Activated CD8-positive, alpha-beta memory T cell treated with anti-CD3 and anti-CD28 coated beads for 48 hours (primary cell): ENCODE measurements at regions not wholly inside any gene's neighbourhood (a gene's known extent, or its start where the extent isn't known, plus 50 kb on each side); places are given as distances from the start of the nearest gene placed in this dataset.

ENCODE experiments used
- DNase-seq, 3 experiments: peaks; one replicate each; pipeline ENCODE4 v3.0.0-alpha.2; 2020; ENCODE audit warnings: low read depth in 2 of 3, low spot score in 2 of 3

DNA sequence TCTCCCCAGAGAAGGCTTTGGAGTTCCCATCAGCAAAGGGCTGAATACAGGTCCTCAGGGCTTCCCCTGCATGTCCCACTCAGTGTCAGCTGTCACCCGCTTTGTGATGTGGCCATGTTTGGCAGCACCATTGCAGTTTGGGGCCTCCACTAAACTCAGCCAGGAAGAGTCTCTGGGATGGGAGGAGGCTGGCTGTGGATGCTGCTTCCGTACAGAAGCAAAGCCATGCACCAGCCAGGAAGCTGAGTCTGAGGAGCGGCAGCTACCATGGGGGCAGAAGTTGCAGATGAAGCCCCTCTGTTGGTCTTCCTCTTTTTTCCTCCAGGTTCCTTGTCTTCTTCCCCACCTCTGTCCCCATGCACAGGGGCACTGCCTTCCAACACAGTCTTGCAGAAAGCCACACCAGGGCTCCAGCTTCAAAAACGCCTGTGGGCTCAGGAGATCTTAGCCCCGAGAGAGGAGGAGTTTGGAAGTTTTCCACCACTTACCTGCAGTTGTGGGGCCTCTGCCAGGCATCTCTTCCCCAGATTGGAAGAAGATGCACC is 416.8 kb downstream of the NPHP4 start:
- DNase-seq, result no peak

GRCh38 chr1:5574641-5575040 is 417.6 kb downstream of the NPHP4 start:
- no peak for DNase-seq

GRCh38 chr1:5572794-5573193 is 419.4 kb downstream of the NPHP4 start:
- DNase-seq, result no peak

DNA sequence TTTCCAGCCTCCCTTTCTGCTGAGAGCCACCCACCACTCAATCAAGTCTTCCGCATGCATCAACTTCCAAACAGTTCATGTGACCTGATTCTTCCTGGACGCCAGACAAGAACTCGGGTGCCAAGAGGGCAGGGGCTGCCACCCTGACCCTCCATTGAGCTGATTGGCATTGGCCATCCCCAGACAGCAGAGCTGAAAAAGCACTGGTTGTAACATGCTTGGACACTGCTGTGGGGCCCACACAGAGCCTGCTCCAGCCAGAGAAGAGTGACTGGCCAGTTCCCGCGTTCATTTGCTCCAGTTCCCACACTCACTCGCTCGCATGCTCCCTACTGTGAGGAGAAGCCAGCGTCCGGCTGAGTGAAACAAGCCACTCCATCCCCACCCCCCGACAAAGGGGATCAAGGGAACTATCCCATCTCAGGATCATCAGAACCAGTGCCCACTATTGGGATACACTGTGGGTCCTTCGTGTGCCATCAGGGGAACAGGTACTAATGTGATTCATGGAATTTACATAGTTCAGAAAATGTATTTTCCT is 420.3 kb downstream of the NPHP4 start:
- DNase-seq, result no peak

- no peak for DNase-seq
Observed at GRCh38 chr1:5571438-5571837, 420.8 kb downstream of the NPHP4 start.

DNA sequence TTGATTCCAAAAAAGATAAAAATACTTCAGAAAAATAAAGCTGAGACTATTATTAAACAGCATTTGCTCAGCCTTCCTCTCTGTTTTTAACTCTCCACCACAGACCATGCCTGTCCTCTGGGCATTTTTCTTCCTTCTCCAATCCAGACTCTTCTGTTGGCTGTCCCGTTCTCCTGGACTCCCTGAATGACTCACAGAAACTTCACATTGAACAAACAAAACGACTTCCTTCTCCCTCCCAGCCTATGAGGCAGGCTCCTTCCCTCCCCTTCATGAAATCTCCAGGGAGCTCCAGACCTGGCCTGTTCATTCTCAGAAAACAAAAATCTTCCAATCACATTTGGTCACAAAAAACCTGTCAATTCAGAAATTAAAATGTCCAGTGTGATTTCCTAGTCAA is 421.3 kb downstream of the NPHP4 start:
- no peak for DNase-seq

DNA sequence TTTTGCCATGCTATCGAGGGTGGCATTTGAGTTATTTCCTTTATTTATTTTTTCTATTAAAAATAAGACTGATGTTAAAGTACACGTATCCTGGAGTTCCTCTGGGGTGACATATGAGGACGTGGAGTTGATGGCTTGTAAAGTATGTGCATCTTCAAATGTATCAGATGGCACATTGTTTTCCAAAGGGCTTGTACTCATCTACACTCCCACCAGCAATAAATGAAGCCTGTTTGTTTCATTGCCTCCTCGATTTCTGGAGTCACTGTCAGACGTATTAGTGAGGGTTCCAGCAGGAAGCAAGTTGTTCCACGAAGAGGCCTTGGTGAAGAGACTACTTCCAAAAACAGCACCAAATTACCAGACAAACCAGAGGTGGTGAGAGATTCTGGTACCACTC is 423.9 kb downstream of the NPHP4 start:
- no peak for DNase-seq

- no peak for DNase-seq
Observed at GRCh38 chr1:5567839-5568238, 424.4 kb downstream of the NPHP4 start.

DNA sequence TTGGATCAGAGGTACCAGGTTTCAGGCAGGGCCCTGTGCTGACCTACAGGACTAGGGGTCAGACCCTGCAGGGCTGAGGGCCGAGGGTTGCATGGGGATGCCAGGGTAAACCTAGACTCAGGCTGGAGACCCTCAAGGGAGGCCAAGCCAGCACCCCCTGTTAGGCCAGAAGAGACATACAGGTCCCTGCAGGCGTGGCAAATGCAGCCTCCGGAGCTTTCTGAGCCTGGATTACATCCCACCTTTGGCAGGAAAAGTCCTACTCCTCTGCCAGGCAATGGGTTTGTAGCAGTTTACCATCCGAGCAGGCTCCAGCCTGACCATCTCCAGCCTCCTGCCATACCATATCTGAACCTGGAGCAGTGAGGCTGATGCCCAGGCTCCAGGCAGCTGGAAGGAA is 425.3 kb downstream of the NPHP4 start:
- DNase-seq, result no peak

GRCh38 chr1:5565281-5566125 is 426.7 kb downstream of the NPHP4 start:
- DNase-seq, result no peak

GRCh38 chr1:5564578-5565257 is 427.5 kb downstream of the NPHP4 start:
- no peak for DNase-seq

- DNase-seq, result no peak
Observed at GRCh38 chr1:5563861-5564577, 428.2 kb downstream of the NPHP4 start.

DNA sequence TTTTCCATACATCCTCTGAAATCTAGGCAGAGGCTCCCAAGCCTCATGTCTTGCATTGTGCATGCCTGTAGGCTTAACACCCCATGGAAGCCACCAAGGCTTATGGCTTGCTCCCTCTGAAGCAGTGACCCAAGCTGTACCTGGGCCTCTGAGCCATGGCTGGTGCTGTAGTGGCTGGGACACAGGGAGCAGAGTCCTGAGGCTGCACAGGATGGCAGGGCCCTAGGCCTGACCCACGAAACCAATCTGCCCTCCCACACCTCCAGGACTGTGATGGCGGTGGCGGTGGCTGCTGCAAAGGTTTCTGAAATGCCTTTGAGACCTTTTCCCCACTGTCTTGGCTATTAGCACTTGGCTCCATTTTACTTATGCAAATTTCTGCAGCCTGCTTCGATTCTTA is 429.5 kb downstream of the NPHP4 start:
- DNase-seq, result no peak

DNA sequence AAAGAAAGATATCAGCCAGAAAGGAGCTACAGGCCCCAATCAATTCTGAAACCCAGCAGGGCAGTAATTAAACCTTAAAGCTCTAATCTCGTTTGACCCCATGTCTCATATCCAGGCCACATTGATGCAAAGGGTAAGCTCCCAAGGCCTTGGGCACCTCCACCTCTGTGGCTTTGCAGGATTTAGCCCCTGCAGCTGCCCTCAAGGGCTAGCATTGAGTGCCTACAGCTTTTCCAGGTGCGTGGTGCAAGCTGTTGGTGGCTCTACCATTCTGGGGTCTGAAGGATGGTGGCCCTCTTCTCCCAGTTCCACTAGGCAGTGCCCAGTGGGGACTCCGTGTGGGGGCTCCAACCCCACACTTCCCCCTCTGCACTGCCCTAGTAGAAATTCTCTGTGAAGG is 429.9 kb downstream of the NPHP4 start:
- DNase-seq, result no peak

- no peak for DNase-seq
Observed at GRCh38 chr1:5559078-5559477, 433.1 kb downstream of the NPHP4 start.

DNA sequence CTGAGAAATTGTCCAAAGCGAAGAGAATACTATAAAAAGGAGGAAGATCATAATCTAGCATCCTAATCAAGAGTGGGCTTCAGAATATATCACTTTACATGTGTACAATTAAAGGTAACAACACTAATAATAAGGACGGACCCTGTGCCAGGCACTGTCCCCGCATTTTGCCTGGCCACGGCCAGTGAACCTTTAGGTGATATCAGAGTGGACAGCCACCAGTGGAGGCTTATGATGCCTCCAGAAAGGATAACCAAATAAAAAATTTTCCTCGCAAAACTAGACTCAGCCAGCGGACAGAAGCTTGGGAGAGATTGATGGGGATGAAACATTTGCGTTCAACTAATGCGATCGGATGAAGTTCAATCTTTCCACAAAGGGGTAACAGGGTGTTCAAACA is 436.4 kb downstream of the NPHP4 start:
- DNase-seq, result no peak

- no peak for DNase-seq
Observed at GRCh38 chr1:5554784-5555183, 437.4 kb downstream of the NPHP4 start.

DNA sequence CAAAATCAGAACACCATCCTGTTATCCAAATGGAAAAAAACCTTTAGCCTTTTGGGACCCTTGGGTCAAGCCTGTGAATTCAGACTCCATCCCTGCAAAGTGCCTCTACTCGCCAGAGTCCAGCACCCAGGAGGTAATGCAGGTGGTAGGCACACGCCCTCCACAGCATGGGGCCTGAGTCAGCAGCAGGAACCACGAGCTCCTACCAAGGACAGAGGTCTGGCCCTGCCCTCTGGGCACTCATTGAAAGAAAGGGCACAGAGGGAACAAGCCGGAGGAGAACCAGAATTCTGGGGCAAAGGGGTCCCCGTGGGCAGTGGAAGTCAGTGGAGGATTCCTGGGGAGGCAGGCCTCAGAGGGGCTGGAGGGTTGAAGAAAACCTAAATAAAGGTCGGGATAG is 438.1 kb downstream of the NPHP4 start:
- no peak for DNase-seq

GRCh38 chr1:5552787-5553484 is 439.3 kb downstream of the NPHP4 start:
- DNase-seq, result no peak

DNA sequence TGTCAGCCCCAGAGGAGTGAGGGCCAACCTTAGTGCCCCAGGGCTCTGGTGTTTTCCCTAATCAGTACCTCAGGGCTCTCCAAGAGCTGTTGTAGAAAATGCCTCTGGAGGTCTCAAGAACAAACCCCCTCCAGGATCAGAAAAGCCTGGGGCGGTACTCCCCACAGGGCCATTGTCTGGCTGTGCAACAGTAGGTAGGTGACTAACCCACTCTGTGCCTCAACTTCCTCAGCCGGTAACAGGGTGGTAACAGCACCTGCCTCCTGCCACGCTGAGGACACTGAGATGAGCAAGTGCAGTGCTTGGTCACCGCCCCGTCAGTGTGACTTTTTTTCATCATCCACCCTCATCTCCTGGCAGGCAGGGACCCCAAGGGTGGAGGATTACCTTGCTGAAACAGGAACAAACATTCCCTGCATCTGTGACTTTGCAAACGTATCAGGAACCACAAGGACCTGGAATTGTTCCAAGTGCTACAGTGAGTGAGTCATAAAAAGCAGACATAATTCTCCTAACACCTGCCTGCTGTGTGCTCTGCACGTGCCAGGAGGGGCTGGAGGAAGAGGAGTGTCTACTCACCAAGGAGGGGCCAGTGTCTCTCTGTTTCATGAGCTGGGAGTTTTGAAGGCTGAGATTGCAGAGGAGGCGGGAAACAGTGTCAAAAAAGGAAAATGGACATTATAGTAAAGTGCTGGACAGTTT is 440.8 kb downstream of the NPHP4 start:
- no peak for DNase-seq
